ENCODE measurements at regions not wholly inside any gene's neighbourhood (a gene's known extent, or its start where the extent isn't known, plus 50 kb on each side); places are given as distances from the start of the nearest gene placed in this dataset.

GRCh38 chr4:125826801-125827695 is 512.3 kb downstream of the FAT4 start:
- DNase-seq = no peak

- DNase-seq = no peak
These were observed 512.9 kb downstream of the FAT4 start for GRCh38 chr4:125827696-125828052.

- no peak for DNase-seq
These were observed 513.6 kb downstream of the FAT4 start for GRCh38 chr4:125828346-125828745.

DNA sequence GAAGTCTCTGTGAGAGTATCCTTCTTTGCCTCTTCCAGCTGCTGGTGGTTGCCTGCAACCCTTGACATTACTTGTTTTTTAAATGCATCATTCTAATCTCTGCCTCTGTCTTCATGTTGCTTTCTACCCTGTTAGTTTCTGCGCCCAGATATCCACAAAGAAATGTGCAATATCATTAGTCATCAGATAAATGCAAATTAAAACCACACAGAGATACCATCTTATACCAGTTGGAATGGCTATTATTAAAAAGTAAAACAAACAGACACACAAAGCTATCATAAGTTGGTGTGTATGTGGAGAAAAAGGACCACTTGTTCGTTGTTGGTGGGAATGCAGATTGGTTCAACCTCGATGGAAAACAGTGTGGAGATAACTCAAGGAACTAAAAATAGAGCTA is 517.4 kb downstream of the FAT4 start:
- DNase-seq = no peak

- DNase-seq = no peak
These were observed 521.9 kb downstream of the FAT4 start for GRCh38 chr4:125836597-125837195.

- DNase-seq = no peak
These were observed 522.9 kb downstream of the FAT4 start for GRCh38 chr4:125837493-125838201.

DNA sequence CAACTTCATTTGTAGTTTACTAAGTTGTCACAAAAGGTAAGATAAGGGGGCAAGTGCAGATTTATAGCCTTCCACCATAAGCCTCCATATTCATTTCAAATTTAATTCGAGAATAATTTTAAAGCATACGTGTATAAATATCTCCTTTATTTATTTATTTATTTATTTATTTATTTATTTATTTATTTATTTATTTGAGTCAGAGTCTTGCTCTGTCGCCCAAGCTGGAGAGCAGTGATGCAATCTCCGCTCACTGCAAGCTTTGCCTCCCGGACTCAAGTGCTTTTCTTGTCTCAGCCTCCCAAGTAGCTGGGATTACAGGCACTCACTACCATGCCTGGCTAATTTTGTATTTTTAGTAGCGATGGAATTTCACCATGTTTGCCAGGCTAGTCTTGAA is 523.4 kb downstream of the FAT4 start:
- DNase-seq = no peak

- DNase-seq = no peak
These were observed 524.2 kb downstream of the FAT4 start for GRCh38 chr4:125838924-125839323.

DNA sequence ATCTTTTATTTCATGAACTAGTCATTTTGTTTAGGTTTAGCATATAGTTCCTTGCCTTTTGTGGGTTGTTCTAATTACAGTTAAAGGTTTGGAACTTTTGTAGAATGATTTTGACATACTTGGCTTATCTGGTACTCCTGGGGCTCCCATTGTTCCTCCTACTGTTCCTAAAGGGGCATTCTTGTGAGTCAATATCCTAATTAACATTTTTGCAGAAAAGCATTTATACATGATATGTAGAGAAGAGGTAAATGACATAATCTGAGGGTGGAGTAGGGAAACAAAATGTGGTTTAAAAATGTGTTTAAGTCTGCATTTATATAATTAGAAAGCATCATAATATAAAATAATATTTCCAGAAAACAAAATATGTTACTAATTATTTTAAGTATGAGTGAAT is 529.2 kb downstream of the FAT4 start:
- DNase-seq = no peak

- DNase-seq = no peak
These were observed 532.8 kb downstream of the FAT4 start for GRCh38 chr4:125847518-125847917.

GRCh38 chr4:125849869-125850268 is 535.1 kb downstream of the FAT4 start:
- DNase-seq = no peak

DNA sequence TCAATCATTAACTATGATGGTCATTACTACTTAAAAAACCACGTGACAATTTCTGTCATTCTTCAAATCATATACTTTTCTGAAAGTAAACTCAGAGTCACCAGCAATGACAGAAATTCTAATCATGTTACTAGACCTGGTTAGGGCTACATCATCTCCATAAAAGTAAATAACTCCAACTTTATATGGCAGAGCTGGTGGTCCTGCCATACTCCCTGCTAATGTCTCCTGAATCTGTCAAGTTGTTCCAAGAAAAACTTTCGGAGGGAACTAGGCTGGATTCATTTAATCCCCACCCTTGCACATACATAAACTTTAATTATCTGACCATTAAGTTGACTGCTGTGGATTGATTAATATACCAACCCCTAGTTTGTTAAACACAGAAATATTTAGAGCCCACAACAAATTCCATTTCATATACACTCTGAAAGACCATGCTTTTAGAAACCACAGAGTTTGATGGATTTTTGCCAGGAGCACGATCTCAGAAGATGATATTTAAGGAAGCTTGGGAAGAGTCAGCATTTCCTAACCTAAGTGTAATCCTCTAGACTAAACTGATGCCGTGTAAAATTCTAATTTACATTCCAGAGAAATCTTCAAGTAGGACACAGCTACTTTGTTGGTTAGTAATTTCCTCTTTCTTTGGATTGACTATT is 577.0 kb downstream of the FAT4 start:
- DNase-seq = no peak

- no peak for DNase-seq
These were observed 590.0 kb downstream of the FAT4 start for GRCh38 chr4:125904802-125905201.

- no peak for DNase-seq
These were observed 596.3 kb downstream of the FAT4 start for GRCh38 chr4:125911058-125911457.

DNA sequence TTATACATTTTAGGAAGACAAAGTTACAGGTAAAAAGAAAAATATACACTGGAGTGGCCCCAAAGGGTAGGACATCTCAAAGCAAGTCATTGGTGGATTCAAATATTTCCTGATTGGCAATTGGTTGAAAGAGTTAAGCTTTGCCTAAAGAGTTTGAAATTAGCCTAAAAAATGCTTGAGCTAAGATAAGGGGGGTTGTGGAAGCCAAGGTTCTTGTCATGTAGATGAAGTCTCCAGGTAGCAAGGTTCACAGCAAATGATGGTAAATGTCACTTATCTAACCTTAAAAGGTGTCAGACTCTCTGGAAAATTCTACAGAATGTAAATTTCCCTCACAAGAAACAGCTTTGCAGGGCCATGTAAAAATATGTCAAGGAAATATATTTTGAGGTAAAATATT is 596.7 kb downstream of the FAT4 start:
- DNase-seq = no peak

- no peak for DNase-seq
These were observed 602.8 kb downstream of the FAT4 start for GRCh38 chr4:125917559-125917958.

- no peak for DNase-seq
These were observed 613.9 kb downstream of the FAT4 start for GRCh38 chr4:125928652-125929051.

GRCh38 chr4:125938541-125938940 is 623.8 kb downstream of the FAT4 start:
- DNase-seq = no peak

GRCh38 chr4:125940426-125940825 is 625.7 kb downstream of the FAT4 start:
- DNase-seq = no peak

DNA sequence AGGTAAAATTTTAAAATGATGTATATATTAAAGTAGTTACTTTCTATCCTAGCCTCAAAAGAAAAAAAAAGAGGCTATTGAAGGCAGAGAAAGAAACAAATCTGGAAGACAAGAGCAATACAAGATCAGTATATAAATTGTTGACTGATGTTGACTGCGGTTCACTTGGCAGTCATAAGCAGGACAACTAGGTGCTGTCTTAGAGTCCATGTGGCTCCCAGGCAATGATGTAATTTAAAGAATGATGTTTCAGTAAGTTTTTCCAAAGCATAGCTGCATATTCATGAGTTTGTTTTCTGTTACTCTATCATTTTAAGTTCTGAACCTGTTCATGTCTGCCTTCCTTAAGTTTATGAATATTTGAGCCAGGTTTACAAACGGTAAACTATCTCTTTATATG is 630.2 kb downstream of the FAT4 start:
- DNase-seq = no peak

DNA sequence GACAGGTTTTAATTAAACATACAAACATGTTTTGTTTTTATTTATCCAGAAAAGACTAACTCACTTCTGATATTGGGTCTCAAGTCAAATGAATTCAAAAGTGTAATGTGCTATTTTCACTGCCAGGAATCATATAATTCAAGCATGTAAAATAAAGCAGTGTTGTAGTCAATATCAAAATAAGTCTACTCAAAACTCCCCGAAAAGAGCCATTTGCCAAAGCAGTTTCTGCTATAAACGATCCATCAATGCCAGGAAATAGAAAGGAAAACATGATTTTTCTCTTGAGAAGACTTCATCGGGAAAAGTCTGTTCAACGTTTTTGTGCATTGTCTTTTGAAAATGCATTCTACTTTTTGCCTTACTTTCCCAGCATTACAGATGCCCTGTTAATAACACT is 633.3 kb downstream of the FAT4 start:
- DNase-seq = no peak

DNA sequence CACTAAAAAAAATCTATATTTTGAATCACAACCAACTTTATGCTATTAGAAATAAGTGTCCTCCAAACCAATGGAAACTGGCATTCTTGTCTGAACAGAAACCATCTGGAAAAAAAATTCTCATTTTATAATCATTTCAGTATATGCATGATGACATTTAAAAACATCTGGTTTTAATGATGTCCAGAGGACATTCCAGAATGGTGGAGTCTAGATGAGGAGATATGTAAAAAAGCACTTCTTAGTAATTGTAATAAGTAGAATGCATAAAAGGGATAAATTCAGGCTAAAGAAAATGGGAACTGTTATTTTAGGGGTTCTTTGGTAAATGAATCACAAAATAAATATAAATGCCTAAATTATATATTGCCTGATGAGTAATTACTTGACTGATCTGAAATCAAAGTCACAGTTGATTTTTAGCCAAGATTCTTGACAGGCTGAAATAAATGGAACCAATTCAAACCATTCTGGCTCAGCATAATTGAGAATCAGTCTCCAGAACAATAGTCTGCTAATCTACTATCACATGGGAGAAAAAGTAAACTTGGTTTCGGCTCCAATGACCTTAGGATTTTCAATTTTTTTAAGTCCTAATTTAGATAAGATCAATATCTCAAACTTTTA is 636.6 kb downstream of the FAT4 start:
- no peak for DNase-seq

DNA sequence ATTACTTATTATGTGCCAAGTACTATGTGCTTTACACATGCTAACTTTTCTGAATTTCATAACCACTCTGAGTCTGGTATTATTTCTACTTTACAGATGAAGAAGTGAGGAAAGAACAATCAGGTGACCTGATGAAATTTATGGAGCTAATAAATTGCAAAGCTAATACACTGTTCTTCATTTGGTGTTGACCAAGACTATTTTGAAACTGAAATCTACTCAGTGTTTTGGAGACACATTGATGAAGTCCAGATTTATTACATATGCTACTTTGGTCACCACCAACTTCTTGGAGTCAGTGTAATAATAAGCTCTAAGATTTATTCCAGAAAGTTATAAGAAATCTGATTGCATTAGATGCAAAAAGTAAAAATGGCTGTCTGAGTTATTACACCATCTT is 637.9 kb downstream of the FAT4 start:
- DNase-seq = no peak

Data from NCI-H1092 (cell line).